SK-N-SH treated with all-trans-retinoic acid at 6 μM for 48 hours (cell line): ENCODE measurements at regions not wholly inside any gene's neighbourhood (a gene's known extent, or its start where the extent isn't known, plus 50 kb on each side); places are given as distances from the start of the nearest gene placed in this dataset.

Experiments
- ZFP30 ChIP-seq: fragments of 450-650 bp; formaldehyde crosslinking; IDR thresholded peaks from 2 replicates; pipeline ENCODE4 v1.5.0; 2022; ENCODE audit warnings: mild to moderate bottlenecking, moderate library complexity
- ZNF8 ChIP-seq: fragments of 450-650 bp; formaldehyde crosslinking; IDR thresholded peaks from 2 replicates; pipeline ENCODE4 v1.5.0; 2020; ENCODE audit warnings: mild to moderate bottlenecking, moderate library complexity
- TF ChIP-seq, protein P1 (sequence below): fragments of 250-450 bp; sonication (Bioruptor Pico); IDR thresholded peaks from 2 replicates; pipeline ENCODE4 v1.5.0; 2020; ENCODE audit warnings: mild to moderate bottlenecking, moderate library complexity

DNA sequence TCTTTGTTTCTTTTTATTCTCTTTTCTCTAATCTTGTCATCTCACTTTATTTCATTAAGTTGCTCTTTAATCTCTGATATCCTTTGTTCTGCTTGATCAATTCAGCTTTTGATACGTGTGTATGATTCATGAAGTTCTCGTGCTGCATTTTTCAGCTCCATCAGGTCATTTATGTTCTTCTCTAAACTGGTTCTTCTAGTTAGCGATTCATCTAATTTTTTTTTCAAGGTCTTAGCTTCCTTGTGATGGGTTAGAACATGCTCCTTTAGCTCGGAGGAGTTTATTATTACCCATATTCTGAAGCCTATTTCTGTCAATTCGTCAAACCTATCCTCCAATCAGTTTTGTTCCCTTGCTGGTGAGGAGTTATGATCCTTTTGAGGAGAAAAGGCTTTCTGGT lies 1045.0 kb upstream of the ADGRL3 start:
- TF ChIP-seq, protein P1, sequence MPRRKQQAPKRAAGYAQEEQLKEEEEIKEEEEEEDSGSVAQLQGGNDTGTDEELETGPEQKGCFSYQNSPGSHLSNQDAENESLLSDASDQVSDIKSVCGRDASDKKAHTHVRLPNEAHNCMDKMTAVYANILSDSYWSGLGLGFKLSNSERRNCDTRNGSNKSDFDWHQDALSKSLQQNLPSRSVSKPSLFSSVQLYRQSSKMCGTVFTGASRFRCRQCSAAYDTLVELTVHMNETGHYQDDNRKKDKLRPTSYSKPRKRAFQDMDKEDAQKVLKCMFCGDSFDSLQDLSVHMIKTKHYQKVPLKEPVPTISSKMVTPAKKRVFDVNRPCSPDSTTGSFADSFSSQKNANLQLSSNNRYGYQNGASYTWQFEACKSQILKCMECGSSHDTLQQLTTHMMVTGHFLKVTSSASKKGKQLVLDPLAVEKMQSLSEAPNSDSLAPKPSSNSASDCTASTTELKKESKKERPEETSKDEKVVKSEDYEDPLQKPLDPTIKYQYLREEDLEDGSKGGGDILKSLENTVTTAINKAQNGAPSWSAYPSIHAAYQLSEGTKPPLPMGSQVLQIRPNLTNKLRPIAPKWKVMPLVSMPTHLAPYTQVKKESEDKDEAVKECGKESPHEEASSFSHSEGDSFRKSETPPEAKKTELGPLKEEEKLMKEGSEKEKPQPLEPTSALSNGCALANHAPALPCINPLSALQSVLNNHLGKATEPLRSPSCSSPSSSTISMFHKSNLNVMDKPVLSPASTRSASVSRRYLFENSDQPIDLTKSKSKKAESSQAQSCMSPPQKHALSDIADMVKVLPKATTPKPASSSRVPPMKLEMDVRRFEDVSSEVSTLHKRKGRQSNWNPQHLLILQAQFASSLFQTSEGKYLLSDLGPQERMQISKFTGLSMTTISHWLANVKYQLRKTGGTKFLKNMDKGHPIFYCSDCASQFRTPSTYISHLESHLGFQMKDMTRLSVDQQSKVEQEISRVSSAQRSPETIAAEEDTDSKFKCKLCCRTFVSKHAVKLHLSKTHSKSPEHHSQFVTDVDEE (CRISPR knock-in tag): no peak
- TF ChIP-seq ZFP30 (CRISPR knock-in tag) (no peak), ZNF8 (CRISPR knock-in tag) (no peak)
